HG03097 (cell line): ENCODE measurements at regions not wholly inside any gene's neighbourhood (a gene's known extent, or its start where the extent isn't known, plus 50 kb on each side); places are given as distances from the start of the nearest gene placed in this dataset.

Experiments
- ATAC-seq: cut with Tn5 transposase; IDR thresholded peaks from one replicate; pipeline ENCODE4 v1.9.1; 2021; ENCODE audit not compliant: unreplicated experiment, low FRiP score

GRCh38 chr3:71874618-71875017 lies 89.7 kb upstream of the PROK2 start:
- no peak for ATAC-seq

DNA sequence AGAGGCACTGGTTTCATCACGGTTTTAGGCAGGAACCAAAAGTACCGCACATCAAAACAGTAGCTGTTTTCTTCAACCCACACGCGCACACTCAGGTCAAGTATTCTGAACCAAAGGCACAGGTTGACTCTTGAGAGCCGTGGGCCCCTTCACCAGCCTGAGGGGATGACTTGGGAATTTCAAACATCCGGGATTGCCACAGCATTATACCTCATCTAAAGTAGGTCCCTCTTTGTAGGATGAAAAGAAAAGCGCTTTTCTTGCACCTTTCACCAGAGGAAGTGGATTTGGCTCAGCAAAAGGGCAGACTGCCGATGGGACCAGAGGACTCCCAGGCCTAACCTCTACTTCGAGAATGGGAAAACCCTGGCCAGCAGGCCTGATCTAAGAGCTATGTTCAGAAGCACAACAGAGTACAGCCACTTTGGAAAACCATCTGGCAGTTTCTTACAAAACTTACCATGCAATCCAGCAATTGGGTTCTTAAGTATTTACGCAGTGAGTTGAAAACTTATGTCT lies 88.2 kb upstream of the PROK2 start:
- ATAC-seq: no peak

GRCh38 chr3:71872256-71872655 lies 87.3 kb upstream of the PROK2 start:
- no peak for ATAC-seq

DNA sequence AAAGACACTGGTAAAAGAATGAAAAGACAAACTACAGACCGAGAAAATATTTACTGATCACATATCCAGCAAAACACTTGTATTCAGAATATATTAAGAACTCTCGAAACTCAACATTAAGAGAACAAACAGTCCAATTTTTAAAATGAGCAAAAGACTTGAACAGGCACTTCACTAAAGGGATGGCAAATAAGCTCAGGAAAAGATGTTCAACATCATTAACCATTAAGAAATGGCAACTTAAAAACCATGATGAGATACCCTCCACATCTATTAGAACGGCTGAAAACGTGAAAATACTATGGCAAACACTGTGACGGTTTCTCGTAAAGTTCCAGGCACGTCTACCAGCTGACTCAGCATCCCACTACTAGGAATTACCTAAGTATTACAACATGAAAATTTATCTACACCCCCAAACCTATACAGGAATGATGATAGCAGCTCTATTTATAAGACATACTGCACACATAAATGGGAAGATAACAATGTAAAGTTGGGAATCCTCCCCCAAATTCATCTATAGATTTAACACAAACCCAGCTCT lies 86.1 kb upstream of the PROK2 start:
- no peak for ATAC-seq

DNA sequence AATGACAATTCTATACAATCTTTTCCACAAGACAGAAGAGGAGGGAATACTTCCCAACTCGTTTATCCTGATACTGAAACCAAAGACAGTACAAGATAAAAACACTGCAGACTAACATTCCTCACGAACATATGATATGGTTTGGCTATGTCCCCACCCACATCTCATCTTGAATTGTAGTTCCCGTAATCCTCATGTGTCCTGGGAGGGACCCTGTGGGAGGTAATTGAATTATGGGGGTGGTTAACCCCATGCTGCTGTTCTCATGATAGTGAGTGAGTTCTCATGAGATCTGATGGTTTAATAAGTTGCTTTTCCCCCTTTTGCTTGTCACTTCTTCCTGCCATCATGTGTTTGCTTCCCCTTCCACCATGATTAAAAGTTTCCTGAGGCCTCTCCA lies 83.9 kb upstream of the PROK2 start:
- no peak for ATAC-seq

GRCh38 chr3:71865727-71866126 lies 80.8 kb upstream of the PROK2 start:
- no peak for ATAC-seq

- no peak for ATAC-seq
Measured at GRCh38 chr3:71863563-71864190, 78.7 kb upstream of the PROK2 start.

DNA sequence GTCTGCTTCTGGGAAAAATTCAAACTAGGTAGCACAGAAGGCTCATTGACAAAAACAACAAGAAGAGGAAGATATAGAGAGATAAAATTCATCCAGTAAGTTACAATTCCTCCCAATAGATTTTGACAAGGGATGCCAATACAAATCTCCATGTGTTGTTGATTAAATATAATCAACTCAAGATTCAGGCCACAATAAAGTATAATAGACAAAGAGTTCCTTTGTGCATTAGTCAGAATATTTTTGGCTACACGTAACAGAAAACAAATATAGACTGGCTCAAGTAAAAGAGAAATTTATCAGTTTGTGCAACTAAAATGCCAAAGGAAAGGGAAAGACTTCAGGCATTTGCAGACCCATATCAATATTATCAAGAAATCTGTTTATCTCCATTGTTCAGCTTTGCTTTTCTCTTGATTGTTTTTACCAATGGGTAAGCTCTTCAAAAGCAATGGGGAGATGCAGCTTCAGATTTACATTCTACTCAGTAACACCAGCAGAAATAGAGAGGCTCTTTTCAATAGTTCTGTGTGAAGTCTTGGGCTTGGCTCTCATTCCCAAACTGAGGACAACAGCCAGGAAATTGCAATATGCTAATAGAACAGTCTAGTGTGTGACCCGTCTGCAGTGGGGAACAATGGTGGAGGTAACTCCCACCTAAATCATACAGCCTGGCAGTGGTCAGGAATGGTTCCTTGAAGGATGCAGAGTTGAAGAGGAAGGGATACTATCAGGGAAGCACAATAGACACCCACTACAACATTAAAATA lies 77.6 kb upstream of the PROK2 start:
- no peak for ATAC-seq

DNA sequence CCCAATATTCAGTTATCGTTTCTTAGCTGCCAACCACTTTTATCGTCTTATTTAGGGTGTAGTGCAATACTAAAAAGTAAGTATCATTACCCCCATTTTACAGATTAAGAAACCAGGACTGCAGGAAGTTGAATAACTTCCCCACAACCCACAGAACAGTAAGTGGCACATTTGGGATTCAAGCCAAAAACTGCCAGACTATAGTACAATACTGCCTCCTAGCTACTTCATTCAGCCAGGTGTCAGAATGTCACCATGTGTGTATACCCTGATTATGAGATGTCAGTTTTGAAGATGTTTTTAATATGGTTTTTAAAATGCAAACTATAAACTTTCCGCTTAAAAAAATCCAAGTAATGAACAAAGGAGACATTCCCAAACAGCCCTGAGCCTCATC lies 74.2 kb upstream of the PROK2 start:
- ATAC-seq: no peak

- ATAC-seq: no peak
Measured at GRCh38 chr3:71858503-71859122, 73.7 kb upstream of the PROK2 start.

- ATAC-seq: no peak
Measured at GRCh38 chr3:71857956-71858355, 73.0 kb upstream of the PROK2 start.

- ATAC-seq: no peak
Measured at GRCh38 chr3:71854706-71855105, 69.8 kb upstream of the PROK2 start.

GRCh38 chr3:71854096-71854495 lies 69.1 kb upstream of the PROK2 start:
- no peak for ATAC-seq

DNA sequence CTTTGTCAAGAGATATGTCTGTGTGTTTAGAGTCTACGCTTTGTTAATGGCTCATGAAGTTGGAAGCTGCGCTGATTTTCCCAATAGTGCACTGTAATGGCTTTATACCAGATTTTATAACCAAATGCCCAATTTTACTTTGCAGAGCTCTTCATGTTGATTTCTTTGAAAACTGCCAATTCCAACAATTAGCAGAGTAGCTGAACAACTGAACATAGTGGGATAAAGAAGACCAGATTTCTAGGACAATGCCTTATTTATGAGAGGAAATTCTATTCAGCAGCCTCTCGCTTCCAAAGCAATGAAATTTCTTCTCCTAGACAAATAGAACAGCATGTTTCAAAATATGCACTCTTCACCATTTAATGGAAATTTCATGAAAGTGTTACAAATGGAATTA lies 66.9 kb upstream of the PROK2 start:
- no peak for ATAC-seq

- ATAC-seq: no peak
Measured at GRCh38 chr3:71850654-71851053, 65.7 kb upstream of the PROK2 start.

DNA sequence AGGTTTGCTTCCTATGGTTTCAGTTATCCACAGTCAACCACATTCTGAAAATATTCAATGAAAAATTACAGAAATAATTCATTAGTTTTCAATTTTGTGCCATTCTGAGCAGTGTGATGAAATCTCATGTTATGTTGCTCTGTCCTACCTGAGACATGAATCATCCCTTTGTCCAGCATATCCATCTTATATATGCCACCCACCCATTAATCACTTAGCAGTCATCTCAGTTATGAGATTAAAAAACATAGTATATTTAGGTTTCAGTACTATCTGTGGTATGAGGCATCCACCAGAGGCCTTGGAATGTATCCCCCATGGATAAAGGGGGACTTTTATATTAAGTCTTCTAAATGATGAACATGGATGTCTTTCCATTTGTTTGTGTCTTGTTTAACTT lies 64.7 kb upstream of the PROK2 start:
- ATAC-seq: no peak

- ATAC-seq: no peak
Measured at GRCh38 chr3:71847794-71848193, 62.8 kb upstream of the PROK2 start.

GRCh38 chr3:71846185-71846584 lies 61.2 kb upstream of the PROK2 start:
- no peak for ATAC-seq

DNA sequence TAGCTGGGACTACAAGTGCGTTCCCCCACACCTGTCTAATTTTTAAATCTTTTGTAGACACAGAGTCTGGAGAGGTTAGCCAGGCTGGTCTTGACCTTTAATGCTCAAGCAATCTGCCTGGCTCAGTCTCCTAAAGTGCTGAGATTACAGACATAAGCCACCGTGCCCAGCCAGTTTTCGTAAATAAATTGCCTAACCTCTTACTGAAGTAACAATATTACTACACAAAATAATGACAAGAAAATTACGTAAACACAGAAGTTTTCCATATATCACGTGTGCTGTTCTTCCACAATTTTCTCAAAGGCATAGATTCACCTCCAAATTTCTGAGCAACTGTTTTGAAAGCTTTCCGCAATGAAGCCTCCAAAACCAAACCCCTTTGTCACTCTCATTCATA lies 58.1 kb upstream of the PROK2 start:
- no peak for ATAC-seq

GRCh38 chr3:71838406-71838805 lies 53.5 kb upstream of the PROK2 start:
- ATAC-seq: no peak
